SK-N-MC (cell line): ENCODE measurements at regions not wholly inside any gene's neighbourhood (a gene's known extent, or its start where the extent isn't known, plus 50 kb on each side); places are given as distances from the start of the nearest gene placed in this dataset.

Experiments
- EZH2 ChIP-seq: fragments of 200-600 bp; sonication (generic); IDR thresholded peaks from one replicate; pipeline ENCODE4 v1.6.1; 2017; ENCODE audit warnings: antibody characterized with exemption
- FOXP2 ChIP-seq: optimal IDR thresholded peaks from 2 replicates; pipeline ENCODE3; 2011; ENCODE audit warnings: mild to moderate bottlenecking, moderate library complexity; ENCODE audit not compliant: insufficient read depth; ENCODE audit errors: extremely low read length, control extremely low read depth
- POLR2AphosphoS5 ChIP-seq: IDR thresholded peaks from 2 replicates; pipeline ENCODE4 v1.6.1; 2012; ENCODE audit warnings: mild to moderate bottlenecking, low read depth, low read length, borderline replicate concordance

DNA sequence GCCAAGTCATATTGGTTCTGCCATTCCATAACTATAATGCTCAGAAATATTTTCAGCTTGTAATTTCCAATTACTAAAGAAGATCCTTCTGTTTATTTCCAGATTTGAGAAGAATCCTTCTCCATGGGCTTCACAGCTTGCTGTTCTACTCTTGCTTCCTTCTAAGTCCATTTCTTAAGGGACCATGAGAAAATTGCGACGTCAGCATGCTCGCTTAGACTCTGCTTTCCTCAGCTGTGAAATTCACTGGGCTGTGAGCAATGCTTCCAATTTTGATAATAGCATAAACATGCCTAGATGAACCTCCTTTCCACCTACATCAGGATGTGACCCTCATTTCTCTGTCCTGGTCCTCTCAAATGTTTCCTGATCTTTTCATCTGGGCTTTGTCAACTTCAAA is 145.3 kb upstream of the CDH20 start:
- TF ChIP-seq POLR2AphosphoS5 (no peak), EZH2 (no peak), FOXP2 (no peak)
